Liver (tissue), 8 donors: ENCODE measurements at regions not wholly inside any gene's neighbourhood (a gene's known extent, or its start where the extent isn't known, plus 50 kb on each side); places are given as distances from the start of the nearest gene placed in this dataset.

Source experiments
- DNase-seq: peaks from one replicate; pipeline ENCODE4 v3.0.0-alpha.2; 2017; ENCODE audit warnings: low spot score
- H3K27ac ChIP-seq, 2 donors: one replicate each; pipeline ENCODE4 v1.7.0; 2013; ENCODE audit warnings: inconsistent platforms in 2 of 2, low read length in 2 of 2, control low read depth in 1 of 2, low read depth in 1 of 2, mild to moderate bottlenecking in 1 of 2
- H3K27me3 ChIP-seq, 4 donors: one replicate each; pipeline versions ENCODE4 v1.6.1 to v1.7.0; 2013; ENCODE audit warnings: low read length in 3 of 4, inconsistent platforms in 1 of 4, mild to moderate bottlenecking in 1 of 4, moderate library complexity in 1 of 4; ENCODE audit not compliant: control insufficient read depth in 4 of 4, insufficient read depth in 4 of 4
- H3K36me3 ChIP-seq, 4 donors: one replicate each; pipeline versions ENCODE4 v1.6.1 to v1.7.0; 2013; ENCODE audit warnings: low read length in 3 of 4, mild to moderate bottlenecking in 3 of 4, low read depth in 1 of 4, moderate library complexity in 1 of 4; ENCODE audit not compliant: control insufficient read depth in 4 of 4, insufficient read depth in 3 of 4
- H3K4me1 ChIP-seq, 4 donors: one replicate each; pipeline versions ENCODE4 v1.6.1 to v1.7.0; 2013; ENCODE audit warnings: low read length in 3 of 4, mild to moderate bottlenecking in 3 of 4, moderate library complexity in 1 of 4; ENCODE audit not compliant: control insufficient read depth in 4 of 4, insufficient read depth in 4 of 4
- H3K4me3 ChIP-seq, 3 donors: one replicate each; pipeline versions ENCODE4 v1.6.1 to v1.7.0; 2013; ENCODE audit warnings: low read length in 3 of 3, control low read depth in 1 of 3, low read depth in 1 of 3, mild to moderate bottlenecking in 1 of 3
- H3K9ac ChIP-seq, 2 donors: one replicate each; pipeline ENCODE4 v1.7.0; 2013; ENCODE audit warnings: low read length in 2 of 2, mild to moderate bottlenecking in 2 of 2, moderate library complexity in 2 of 2, control low read depth in 1 of 2, low read depth in 1 of 2
- H3K9me3 ChIP-seq, 4 donors: one replicate each; pipeline versions ENCODE4 v1.6.1 to v1.7.0; 2013; ENCODE audit warnings: low read length in 3 of 4; ENCODE audit not compliant: control insufficient read depth in 4 of 4
- CTCF ChIP-seq: fragments of 150-350 bp; IDR thresholded peaks from 2 replicates; pipeline ENCODE4 v1.5.1; 2017; ENCODE audit warnings: improper control_type of control experiment, low read depth, low read length; ENCODE audit not compliant: missing input control
- FOXA1 ChIP-seq: IDR thresholded peaks from 2 replicates; pipeline ENCODE4 v1.6.1; 2016; ENCODE audit warnings: antibody characterized with exemption
- FOXA2 ChIP-seq: IDR thresholded peaks from 2 replicates; pipeline ENCODE4 v1.6.1; 2016; ENCODE audit warnings: antibody characterized with exemption
- GABPA ChIP-seq, 2 donors: IDR thresholded peaks in 1 of 2; conservative IDR thresholded peaks in 1 of 2; 2 replicates each; pipeline ENCODE4 v1.6.1; 2016; ENCODE audit warnings: antibody characterized with exemption in 2 of 2, mild to moderate bottlenecking in 1 of 2, moderate library complexity in 1 of 2
- JUND ChIP-seq, 2 donors: IDR thresholded peaks; 2 replicates each; pipeline ENCODE4 v1.6.1; 2016; ENCODE audit warnings: antibody characterized with exemption in 2 of 2
- MAX ChIP-seq: IDR thresholded peaks from 2 replicates; pipeline ENCODE4 v1.6.1; 2016; ENCODE audit warnings: antibody characterized with exemption
- NR2F2 ChIP-seq: IDR thresholded peaks from 2 replicates; pipeline ENCODE4 v1.6.1; 2016; ENCODE audit warnings: antibody characterized with exemption
- REST ChIP-seq: IDR thresholded peaks from 2 replicates; pipeline ENCODE4 v1.6.1; 2016; ENCODE audit warnings: antibody characterized with exemption, mild to moderate bottlenecking
- RXRA ChIP-seq, 2 donors: IDR thresholded peaks; 2 replicates each; pipeline ENCODE4 v1.6.1; 2017 to 2018; ENCODE audit warnings: antibody characterized with exemption in 2 of 2, mild to moderate bottlenecking in 1 of 2
- SP1 ChIP-seq: IDR thresholded peaks from 2 replicates; pipeline ENCODE4 v1.6.1; 2018; ENCODE audit warnings: antibody characterized with exemption, mild to moderate bottlenecking
- TAF1 ChIP-seq: conservative IDR thresholded peaks from 2 replicates; pipeline ENCODE4 v1.6.1; 2016; ENCODE audit warnings: antibody characterized with exemption, mild to moderate bottlenecking
- YY1 ChIP-seq: IDR thresholded peaks from 2 replicates; pipeline ENCODE4 v1.6.1; 2016; ENCODE audit warnings: antibody characterized with exemption, mild to moderate bottlenecking
- ZBTB33 ChIP-seq: IDR thresholded peaks from 2 replicates; pipeline ENCODE4 v1.6.1; 2016; ENCODE audit warnings: antibody characterized with exemption
- WGBS: extraction: QIAGEN DNeasy Blood & Tissue Kit; methylation state at CpG from one replicate; pipeline ENCODE4 v1.1.7; 2013; 5-methylcytosine and 5-hydroxymethylcytosine counted together
- TF ChIP-seq, protein P1 (sequence below): IDR thresholded peaks from 2 replicates; pipeline ENCODE4 v1.6.1; 2016; ENCODE audit warnings: antibody characterized with exemption
- donor health status: healthy.
- donor health status: healthy.
- donor health status: healthy.
- donor health status: healthy.
- donor health status: healthy.

GRCh38 chr7:130917669-130918128 lies 183.7 kb upstream of the KLF14 start:
- H3K4me3 ChIP-seq = no peak overlapping the region
- peaks cover 18 to 82% (median 72%) of the 10 kb centered on the region in 4 donors for H3K4me1 ChIP-seq
- peaks cover 0 to 3% (median 0%) of the 10 kb centered on the region in 4 donors for H3K36me3 ChIP-seq
- no peak for TF ChIP-seq CTCF
- TF ChIP-seq REST = no peak
- TF ChIP-seq RXRA (IDR thresholded peaks at IDR 0.05) = no peak
- TF ChIP-seq, protein P1, sequence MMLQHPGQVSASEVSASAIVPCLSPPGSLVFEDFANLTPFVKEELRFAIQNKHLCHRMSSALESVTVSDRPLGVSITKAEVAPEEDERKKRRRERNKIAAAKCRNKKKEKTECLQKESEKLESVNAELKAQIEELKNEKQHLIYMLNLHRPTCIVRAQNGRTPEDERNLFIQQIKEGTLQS = no peak
- TF ChIP-seq GABPA (IDR thresholded peaks at IDR 0.05 in 1 of 2, conservative IDR thresholded peaks at IDR 0.05 in 1 of 2) = no peak
- no peak for TF ChIP-seq JUND (IDR thresholded peaks at IDR 0.05)
- no peak for TF ChIP-seq FOXA1
- no peak for TF ChIP-seq NR2F2
- no peaks in the 10 kb centered on the region for H3K27me3 ChIP-seq
- peak overlapping the region; percentile 58 to 66 for H3K27ac ChIP-seq
- WGBS = 48% methylated on average over 5 of the region's 5 CpGs
- no peaks in the 10 kb centered on the region for H3K9me3 ChIP-seq
- H3K9ac ChIP-seq = peak overlapping the region in 1 of 2 donors; percentile 47
- no peak for DNase-seq

DNA sequence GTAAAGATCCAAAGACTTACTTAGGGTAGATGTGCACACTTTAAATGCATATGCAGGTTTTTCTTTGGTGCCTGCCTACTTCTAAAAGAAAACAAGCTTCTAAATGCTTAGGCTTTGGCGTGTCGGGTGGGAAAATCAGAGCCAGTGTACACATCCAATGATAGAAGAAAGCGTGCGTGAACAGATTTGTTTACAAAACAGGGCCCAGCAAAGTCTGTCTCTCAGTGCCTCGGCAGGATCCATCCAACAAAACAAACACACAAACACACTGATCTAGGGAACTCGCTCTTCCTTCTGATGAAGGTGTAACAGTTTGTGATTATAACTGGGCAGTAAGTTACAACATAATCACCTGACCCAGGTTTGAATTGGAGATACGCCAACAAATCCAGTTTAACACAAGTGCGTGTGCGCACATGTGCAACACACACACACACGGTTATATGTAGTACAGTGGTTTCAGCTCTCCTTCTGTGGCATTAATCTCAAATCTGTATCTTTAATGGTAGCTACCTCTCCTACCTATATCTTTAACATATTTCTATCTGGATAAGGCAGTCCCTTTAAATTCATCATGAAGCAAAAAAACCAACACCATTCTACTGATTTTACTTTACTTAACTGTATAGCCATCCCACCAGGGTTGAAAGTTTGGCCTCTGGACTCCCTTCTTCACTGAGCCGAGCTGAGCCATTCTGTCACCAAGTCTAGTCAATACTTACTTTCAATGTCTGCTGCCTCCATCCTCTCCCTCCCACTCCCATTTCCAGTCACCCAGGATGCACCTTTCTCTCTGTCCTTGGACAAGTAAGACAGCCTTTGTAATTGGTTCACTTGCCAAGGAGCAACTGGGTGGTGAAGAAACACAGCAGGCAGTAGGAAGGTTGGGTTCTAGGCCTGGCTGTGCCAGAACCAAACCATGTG lies 184.4 kb upstream of the KLF14 start:
- Histone ChIP-seq H3K9me3 (no peaks in the 10 kb centered on the region), H3K27me3 (no peaks in the 10 kb centered on the region), H3K9ac (peak overlapping the region in 1 of 2 donors; percentile 47), H3K27ac (peak overlapping the region; percentile 58 to 66), H3K4me1 (peaks cover 19 to 82% (median 72%) of the 10 kb centered on the region in 4 donors), H3K4me3 (no peak overlapping the region), H3K36me3 (peaks cover 0 to 3% (median 0%) of the 10 kb centered on the region in 4 donors)
- WGBS = 29% methylated on average over 11 of the region's 11 CpGs
- DNase-seq = no peak
- TF ChIP-seq, protein P1 = no peak
- TF ChIP-seq TAF1 (no peak), JUND (IDR thresholded peaks at IDR 0.05) (no peak), ZBTB33 (no peak), REST (peak; percentile 22), MAX (peak; percentile 54), FOXA1 (no peak), FOXA2 (peak; percentile 64), YY1 (no peak), CTCF (no peak), SP1 (peak; percentile 33), RXRA (IDR thresholded peaks at IDR 0.05) (peak; percentile 24 to 69)
